Esophagus squamous epithelium (tissue), 4 donors: ENCODE measurements at regions not wholly inside any gene's neighbourhood (a gene's known extent, or its start where the extent isn't known, plus 50 kb on each side); places are given as distances from the start of the nearest gene placed in this dataset.

Experiments used
- CTCF ChIP-seq, 6 experiments: fragments of 450-650 bp in 4 of 6; fragments of 200-600 bp in 2 of 6; sonication (generic) in 2 of 6; IDR thresholded peaks; one replicate each; pipeline ENCODE4 v1.5.1; 2016 to 2019; ENCODE audit warnings: antibody characterized with exemption in 6 of 6, mild to moderate bottlenecking in 4 of 6, moderate library complexity in 4 of 6
- POLR2A ChIP-seq, 4 donors: fragments of 450-650 bp; IDR thresholded peaks; one replicate each; pipeline ENCODE4 v1.6.1; 2017; ENCODE audit warnings: antibody characterized with exemption in 4 of 4, mild to moderate bottlenecking in 4 of 4, moderate library complexity in 3 of 4

DNA sequence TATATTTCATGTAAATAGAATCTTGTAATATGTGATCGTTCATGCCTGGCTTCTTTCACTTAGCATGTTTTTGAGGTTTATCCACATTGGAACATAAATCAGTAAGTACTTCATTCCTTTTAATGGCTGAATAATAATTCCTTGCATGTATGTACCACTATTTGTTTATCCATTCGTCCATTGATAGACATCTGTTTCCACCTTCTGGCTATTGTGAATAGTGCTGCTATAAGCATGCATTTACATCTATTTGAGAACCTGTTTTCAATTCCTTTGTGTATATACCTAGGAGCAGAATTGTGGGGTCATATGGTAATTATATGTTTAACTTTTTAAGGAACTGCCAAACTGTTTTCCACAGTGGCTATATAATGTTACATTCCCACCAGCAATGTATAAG lies 356.7 kb upstream of the DIPK2B start:
- peak in 2 of 6 experiments; percentile 6 to 21 for TF ChIP-seq CTCF (IDR thresholded peaks at IDR 0.05)
- TF ChIP-seq POLR2A (IDR thresholded peaks at IDR 0.05) = no peak
